WI38 (cell line): ENCODE measurements at regions not wholly inside any gene's neighbourhood (a gene's known extent, or its start where the extent isn't known, plus 50 kb on each side); places are given as distances from the start of the nearest gene placed in this dataset.

ENCODE experiments used
- H3K4me3 ChIP-seq: 2 replicates; pipeline ENCODE4 v1.5.1; 2011; ENCODE audit warnings: low read depth, mild to moderate bottlenecking, control low read depth, low read length
- CTCF ChIP-seq: IDR thresholded peaks from 2 replicates; pipeline ENCODE4 v1.5.1; 2012; ENCODE audit warnings: low read depth, mild to moderate bottlenecking, control low read depth, low read length

DNA sequence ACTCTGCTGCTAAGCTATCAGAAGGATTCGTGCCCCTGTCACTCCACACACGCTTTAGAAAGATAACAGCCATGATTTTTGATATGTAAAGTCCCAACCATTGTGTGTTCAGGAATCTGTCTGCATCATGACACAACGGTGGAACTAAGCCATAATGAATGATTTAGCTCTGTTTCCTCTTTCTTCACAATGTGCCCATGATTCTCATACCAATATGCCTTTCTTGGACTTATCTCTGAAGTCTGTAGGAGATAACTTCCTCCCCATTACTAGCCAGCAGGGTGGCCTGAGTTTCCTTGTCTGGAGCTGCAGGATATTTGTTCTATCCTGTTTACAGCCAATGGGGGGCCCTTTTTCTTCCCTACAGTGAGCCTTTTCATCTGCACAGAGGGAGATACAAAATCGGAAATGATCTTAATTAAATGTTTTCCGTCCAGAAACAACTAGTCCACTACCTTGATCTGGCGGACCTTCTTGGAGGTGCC is 511.7 kb downstream of the USP25 start:
- no peak overlapping the region for H3K4me3 ChIP-seq
- TF ChIP-seq CTCF = no peak

GRCh38 chr21:16243396-16243795 is 513.6 kb downstream of the USP25 start:
- no peak for TF ChIP-seq CTCF
- H3K4me3 ChIP-seq = no peak overlapping the region

GRCh38 chr21:16248705-16249104 is 518.9 kb downstream of the USP25 start:
- no peak for TF ChIP-seq CTCF
- no peak overlapping the region for H3K4me3 ChIP-seq

DNA sequence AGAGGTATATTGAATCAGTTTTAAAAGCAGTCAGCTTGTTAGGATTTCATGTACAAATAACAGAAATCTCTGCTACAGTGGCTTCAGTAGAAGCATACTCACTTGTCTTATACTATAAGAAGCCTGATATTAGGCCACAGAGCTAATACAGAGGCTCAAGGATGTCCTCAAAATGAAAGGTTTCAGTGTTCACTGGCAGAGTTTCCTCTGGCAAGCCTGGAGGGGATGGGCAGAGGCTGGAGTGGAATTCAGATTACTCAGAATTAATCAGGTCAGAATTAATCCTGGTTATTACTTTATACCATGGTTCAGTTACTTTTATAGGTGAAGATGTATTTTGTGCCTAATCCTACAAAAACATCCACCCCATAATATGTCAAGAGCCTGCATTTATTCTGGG is 520.5 kb downstream of the USP25 start:
- no peak for TF ChIP-seq CTCF
- no peak overlapping the region for H3K4me3 ChIP-seq

DNA sequence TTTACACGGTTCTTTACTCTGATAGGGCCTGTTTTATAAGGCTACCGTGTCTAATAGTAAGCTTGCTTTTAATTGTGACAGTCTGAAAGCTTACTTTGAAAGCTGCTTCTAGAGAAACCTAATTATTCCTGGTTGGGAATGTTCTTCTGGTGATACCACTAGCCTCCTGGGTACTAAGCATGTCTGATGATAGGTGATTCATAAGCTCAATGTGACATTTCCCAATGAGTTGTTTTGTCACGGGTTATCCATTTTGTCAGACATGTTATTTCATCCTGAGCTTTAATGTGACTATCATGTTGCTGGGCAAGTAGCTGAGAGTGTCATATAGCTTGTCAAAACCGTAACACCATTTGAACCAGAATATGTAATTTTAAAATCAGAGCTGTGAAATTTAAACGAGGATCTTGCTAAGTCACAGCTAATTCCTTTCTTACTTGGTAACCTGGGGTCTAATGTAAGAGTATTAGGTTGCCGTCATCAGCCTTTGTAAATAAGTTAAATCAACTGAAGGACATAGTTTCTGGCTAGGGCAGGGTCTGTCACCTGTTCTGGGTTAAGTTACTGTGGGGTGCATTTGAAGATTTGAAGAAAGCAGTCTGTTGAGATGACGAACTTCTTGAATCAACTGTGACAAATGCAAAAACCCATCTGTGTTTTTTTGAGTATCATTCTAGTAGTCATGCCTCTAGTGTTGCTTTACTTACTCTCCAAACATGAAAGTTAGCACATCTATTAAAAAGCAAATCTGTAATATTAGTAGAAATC is 529.2 kb downstream of the USP25 start:
- H3K4me3 ChIP-seq = no peak overlapping the region
- TF ChIP-seq CTCF = no peak

- H3K4me3 ChIP-seq = no peak overlapping the region
- no peak for TF ChIP-seq CTCF
Measured at GRCh38 chr21:16262091-16262490, 532.3 kb downstream of the USP25 start.

- TF ChIP-seq CTCF = no peak
- H3K4me3 ChIP-seq = no peak overlapping the region
Measured at GRCh38 chr21:16264319-16264718, 534.5 kb downstream of the USP25 start.
